ENCODE measurements at regions not wholly inside any gene's neighbourhood (a gene's known extent, or its start where the extent isn't known, plus 50 kb on each side); places are given as distances from the start of the nearest gene placed in this dataset.

DNA sequence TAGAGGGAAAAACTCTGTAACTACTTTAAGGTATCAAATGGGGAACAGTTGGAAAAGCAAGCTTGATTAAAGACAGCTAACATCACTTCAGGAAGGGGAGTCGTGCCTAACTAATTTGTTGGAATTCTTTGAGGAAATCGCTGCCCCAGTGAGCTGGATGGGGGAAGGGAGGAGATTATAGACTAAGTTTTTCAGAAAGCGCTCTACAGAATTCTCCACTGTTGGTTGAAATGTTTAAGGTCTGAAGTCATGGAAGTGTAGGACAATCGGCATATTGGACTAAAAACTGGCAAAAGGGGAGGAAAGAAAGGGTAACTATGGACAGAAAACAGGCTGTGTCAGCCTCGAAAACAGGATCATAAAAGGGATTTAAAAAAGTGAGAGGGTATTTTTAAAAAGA, 229.9 kb upstream of the HMGA2 start:
- TF ChIP-seq, protein P1, sequence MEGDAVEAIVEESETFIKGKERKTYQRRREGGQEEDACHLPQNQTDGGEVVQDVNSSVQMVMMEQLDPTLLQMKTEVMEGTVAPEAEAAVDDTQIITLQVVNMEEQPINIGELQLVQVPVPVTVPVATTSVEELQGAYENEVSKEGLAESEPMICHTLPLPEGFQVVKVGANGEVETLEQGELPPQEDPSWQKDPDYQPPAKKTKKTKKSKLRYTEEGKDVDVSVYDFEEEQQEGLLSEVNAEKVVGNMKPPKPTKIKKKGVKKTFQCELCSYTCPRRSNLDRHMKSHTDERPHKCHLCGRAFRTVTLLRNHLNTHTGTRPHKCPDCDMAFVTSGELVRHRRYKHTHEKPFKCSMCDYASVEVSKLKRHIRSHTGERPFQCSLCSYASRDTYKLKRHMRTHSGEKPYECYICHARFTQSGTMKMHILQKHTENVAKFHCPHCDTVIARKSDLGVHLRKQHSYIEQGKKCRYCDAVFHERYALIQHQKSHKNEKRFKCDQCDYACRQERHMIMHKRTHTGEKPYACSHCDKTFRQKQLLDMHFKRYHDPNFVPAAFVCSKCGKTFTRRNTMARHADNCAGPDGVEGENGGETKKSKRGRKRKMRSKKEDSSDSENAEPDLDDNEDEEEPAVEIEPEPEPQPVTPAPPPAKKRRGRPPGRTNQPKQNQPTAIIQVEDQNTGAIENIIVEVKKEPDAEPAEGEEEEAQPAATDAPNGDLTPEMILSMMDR (IDR thresholded peaks at IDR 0.05; ENCODE audit: extremely low read depth in 1 of 2, insufficient read depth in 1 of 2, low read depth in 1 of 2, low read length in 2 of 2), result no peak
- TF ChIP-seq EZH2 (IDR thresholded peaks at IDR 0.05; ENCODE audit: borderline replicate concordance, low read depth, low read length, severe bottlenecking) (no peak), POLR2A (IDR thresholded peaks at IDR 0.05; ENCODE audit: low read depth, low read length) (no peak), MYC (IDR thresholded peaks at IDR 0.05; ENCODE audit: low read depth, low read length) (no peak), POLR2AphosphoS5 (IDR thresholded peaks at IDR 0.05; ENCODE audit: insufficient read depth, low read depth, low read length) (no peak)
- TF ChIP-seq, protein P2, sequence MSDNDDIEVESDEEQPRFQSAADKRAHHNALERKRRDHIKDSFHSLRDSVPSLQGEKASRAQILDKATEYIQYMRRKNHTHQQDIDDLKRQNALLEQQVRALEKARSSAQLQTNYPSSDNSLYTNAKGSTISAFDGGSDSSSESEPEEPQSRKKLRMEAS (IDR thresholded peaks at IDR 0.05; ENCODE audit: insufficient read depth, insufficient read length), result no peak
